H1 (cell line): ENCODE measurements at regions not wholly inside any gene's neighbourhood (a gene's known extent, or its start where the extent isn't known, plus 50 kb on each side); places are given as distances from the start of the nearest gene placed in this dataset.

ENCODE experiments used
- CEBPB ChIP-seq: IDR thresholded peaks from 2 replicates; pipeline ENCODE4 v1.6.1; 2012; ENCODE audit warnings: low read depth, low read length
- JUN ChIP-seq: IDR thresholded peaks from 2 replicates; pipeline ENCODE4 v1.6.1; 2011; ENCODE audit warnings: low read depth, mild to moderate bottlenecking, improper control_type of control experiment, low read length
- KDM5A ChIP-seq: fragments of 200-600 bp; IDR thresholded peaks from 2 replicates; pipeline ENCODE4 v1.7.1; 2012; ENCODE audit warnings: mild to moderate bottlenecking, low read length, inconsistent platforms, mixed read lengths
- MAFK ChIP-seq: IDR thresholded peaks from 2 replicates; pipeline ENCODE4 v1.6.1; 2012; ENCODE audit warnings: low read depth, mild to moderate bottlenecking, improper control_type of control experiment, low read length
- NANOG ChIP-seq: IDR thresholded peaks from 2 replicates; pipeline ENCODE4 v1.6.1; 2011; ENCODE audit warnings: low read length, low read depth, mild to moderate bottlenecking, inconsistent platforms; ENCODE audit not compliant: insufficient read depth, poor library complexity, severe bottlenecking
- SP4 ChIP-seq: IDR thresholded peaks from 2 replicates; pipeline ENCODE4 v1.6.1; 2012; ENCODE audit warnings: low read length, inconsistent platforms
- TBP ChIP-seq: IDR thresholded peaks from 2 replicates; pipeline ENCODE4 v1.6.1; 2011; ENCODE audit warnings: low read depth, low read length, improper control_type of control experiment
- TF ChIP-seq, protein P1 (sequence below): fragments of 300-600 bp; sonication (generic); IDR thresholded peaks from 2 replicates; pipeline ENCODE4 v1.7.1; 2012; ENCODE audit warnings: low read length, moderate library complexity, mild to moderate bottlenecking, inconsistent platforms; ENCODE audit not compliant: insufficient replicate concordance
- TF ChIP-seq, protein P2 (sequence below): IDR thresholded peaks from 2 replicates; pipeline ENCODE4 v1.6.1; 2012; ENCODE audit warnings: low read length, inconsistent platforms

DNA sequence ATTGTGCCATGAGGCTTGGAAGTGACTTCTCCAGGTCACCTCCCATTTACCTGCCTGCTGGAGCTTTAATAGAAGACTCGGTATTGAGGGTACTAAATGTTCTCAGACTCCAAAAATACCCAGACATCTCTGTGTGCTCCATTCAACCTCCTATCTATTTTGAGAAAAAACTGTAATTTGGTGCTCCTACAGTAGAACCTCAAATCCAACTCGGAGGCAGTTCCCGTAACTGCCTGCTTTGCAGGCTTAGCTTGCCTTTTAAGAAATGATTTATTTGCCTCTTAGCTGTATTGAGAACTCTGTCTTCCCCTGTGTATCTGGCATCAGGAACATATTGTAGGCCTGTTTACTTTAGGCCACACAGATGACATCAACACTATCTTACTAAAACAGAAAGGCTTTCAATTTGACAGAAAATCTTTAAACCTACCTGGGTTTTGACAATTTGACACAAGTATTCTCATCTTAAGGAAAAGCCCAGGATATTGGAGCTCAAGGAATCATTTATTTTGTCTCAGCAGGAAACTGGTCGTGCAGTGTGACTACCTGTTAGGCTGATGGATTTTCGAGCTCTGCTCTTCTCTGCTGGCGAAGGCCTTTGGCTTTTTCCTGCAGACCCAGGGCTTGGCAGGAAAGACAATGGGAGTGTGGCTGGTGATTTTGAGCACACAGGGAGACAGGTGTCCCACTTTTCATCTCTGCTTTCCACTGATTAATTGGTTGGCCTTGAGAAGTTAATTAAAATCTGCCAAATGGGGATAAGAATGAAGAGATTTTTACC lies 314.8 kb downstream of the SNAPC1 start (continued):
- TF ChIP-seq, protein P1, sequence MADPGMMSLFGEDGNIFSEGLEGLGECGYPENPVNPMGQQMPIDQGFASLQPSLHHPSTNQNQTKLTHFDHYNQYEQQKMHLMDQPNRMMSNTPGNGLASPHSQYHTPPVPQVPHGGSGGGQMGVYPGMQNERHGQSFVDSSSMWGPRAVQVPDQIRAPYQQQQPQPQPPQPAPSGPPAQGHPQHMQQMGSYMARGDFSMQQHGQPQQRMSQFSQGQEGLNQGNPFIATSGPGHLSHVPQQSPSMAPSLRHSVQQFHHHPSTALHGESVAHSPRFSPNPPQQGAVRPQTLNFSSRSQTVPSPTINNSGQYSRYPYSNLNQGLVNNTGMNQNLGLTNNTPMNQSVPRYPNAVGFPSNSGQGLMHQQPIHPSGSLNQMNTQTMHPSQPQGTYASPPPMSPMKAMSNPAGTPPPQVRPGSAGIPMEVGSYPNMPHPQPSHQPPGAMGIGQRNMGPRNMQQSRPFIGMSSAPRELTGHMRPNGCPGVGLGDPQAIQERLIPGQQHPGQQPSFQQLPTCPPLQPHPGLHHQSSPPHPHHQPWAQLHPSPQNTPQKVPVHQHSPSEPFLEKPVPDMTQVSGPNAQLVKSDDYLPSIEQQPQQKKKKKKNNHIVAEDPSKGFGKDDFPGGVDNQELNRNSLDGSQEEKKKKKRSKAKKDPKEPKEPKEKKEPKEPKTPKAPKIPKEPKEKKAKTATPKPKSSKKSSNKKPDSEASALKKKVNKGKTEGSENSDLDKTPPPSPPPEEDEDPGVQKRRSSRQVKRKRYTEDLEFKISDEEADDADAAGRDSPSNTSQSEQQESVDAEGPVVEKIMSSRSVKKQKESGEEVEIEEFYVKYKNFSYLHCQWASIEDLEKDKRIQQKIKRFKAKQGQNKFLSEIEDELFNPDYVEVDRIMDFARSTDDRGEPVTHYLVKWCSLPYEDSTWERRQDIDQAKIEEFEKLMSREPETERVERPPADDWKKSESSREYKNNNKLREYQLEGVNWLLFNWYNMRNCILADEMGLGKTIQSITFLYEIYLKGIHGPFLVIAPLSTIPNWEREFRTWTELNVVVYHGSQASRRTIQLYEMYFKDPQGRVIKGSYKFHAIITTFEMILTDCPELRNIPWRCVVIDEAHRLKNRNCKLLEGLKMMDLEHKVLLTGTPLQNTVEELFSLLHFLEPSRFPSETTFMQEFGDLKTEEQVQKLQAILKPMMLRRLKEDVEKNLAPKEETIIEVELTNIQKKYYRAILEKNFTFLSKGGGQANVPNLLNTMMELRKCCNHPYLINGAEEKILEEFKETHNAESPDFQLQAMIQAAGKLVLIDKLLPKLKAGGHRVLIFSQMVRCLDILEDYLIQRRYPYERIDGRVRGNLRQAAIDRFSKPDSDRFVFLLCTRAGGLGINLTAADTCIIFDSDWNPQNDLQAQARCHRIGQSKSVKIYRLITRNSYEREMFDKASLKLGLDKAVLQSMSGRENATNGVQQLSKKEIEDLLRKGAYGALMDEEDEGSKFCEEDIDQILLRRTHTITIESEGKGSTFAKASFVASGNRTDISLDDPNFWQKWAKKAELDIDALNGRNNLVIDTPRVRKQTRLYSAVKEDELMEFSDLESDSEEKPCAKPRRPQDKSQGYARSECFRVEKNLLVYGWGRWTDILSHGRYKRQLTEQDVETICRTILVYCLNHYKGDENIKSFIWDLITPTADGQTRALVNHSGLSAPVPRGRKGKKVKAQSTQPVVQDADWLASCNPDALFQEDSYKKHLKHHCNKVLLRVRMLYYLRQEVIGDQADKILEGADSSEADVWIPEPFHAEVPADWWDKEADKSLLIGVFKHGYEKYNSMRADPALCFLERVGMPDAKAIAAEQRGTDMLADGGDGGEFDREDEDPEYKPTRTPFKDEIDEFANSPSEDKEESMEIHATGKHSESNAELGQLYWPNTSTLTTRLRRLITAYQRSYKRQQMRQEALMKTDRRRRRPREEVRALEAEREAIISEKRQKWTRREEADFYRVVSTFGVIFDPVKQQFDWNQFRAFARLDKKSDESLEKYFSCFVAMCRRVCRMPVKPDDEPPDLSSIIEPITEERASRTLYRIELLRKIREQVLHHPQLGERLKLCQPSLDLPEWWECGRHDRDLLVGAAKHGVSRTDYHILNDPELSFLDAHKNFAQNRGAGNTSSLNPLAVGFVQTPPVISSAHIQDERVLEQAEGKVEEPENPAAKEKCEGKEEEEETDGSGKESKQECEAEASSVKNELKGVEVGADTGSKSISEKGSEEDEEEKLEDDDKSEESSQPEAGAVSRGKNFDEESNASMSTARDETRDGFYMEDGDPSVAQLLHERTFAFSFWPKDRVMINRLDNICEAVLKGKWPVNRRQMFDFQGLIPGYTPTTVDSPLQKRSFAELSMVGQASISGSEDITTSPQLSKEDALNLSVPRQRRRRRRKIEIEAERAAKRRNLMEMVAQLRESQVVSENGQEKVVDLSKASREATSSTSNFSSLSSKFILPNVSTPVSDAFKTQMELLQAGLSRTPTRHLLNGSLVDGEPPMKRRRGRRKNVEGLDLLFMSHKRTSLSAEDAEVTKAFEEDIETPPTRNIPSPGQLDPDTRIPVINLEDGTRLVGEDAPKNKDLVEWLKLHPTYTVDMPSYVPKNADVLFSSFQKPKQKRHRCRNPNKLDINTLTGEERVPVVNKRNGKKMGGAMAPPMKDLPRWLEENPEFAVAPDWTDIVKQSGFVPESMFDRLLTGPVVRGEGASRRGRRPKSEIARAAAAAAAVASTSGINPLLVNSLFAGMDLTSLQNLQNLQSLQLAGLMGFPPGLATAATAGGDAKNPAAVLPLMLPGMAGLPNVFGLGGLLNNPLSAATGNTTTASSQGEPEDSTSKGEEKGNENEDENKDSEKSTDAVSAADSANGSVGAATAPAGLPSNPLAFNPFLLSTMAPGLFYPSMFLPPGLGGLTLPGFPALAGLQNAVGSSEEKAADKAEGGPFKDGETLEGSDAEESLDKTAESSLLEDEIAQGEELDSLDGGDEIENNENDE: no peak
- no peak for TF ChIP-seq NANOG
- TF ChIP-seq TBP: no peak
- no peak for TF ChIP-seq JUN
- no peak for TF ChIP-seq MAFK
- TF ChIP-seq SP4: no peak
- TF ChIP-seq, protein P2, sequence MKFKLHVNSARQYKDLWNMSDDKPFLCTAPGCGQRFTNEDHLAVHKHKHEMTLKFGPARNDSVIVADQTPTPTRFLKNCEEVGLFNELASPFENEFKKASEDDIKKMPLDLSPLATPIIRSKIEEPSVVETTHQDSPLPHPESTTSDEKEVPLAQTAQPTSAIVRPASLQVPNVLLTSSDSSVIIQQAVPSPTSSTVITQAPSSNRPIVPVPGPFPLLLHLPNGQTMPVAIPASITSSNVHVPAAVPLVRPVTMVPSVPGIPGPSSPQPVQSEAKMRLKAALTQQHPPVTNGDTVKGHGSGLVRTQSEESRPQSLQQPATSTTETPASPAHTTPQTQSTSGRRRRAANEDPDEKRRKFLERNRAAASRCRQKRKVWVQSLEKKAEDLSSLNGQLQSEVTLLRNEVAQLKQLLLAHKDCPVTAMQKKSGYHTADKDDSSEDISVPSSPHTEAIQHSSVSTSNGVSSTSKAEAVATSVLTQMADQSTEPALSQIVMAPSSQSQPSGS: no peak
- no peak for TF ChIP-seq CEBPB
- no peak for TF ChIP-seq KDM5A
